ENCODE measurements at regions not wholly inside any gene's neighbourhood (a gene's known extent, or its start where the extent isn't known, plus 50 kb on each side); places are given as distances from the start of the nearest gene placed in this dataset.

DNA sequence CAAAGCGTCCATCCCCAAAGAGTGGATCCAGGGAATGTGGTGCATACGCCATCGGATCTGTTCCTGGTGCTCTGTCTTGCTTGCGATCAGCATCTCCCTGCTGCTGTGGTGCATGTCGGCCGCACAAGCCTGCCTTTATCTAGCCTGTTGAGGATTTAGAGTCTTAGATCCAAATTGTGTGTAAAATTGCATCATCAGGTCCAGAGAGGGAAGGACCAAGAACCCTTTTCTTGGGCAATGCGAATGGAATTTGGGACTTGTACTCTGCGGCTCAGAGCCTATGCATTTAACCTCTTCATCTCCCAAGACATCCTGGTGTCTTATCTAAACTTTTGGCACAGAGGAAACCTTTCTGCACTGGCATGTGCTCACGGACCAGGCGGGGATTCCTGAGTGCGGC lies 1238.7 kb downstream of the TBC1D22A start:
- TF ChIP-seq, protein P1, sequence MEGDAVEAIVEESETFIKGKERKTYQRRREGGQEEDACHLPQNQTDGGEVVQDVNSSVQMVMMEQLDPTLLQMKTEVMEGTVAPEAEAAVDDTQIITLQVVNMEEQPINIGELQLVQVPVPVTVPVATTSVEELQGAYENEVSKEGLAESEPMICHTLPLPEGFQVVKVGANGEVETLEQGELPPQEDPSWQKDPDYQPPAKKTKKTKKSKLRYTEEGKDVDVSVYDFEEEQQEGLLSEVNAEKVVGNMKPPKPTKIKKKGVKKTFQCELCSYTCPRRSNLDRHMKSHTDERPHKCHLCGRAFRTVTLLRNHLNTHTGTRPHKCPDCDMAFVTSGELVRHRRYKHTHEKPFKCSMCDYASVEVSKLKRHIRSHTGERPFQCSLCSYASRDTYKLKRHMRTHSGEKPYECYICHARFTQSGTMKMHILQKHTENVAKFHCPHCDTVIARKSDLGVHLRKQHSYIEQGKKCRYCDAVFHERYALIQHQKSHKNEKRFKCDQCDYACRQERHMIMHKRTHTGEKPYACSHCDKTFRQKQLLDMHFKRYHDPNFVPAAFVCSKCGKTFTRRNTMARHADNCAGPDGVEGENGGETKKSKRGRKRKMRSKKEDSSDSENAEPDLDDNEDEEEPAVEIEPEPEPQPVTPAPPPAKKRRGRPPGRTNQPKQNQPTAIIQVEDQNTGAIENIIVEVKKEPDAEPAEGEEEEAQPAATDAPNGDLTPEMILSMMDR (IDR thresholded peaks at IDR 0.05; ENCODE audit: low read depth, low read length, poor library complexity, severe bottlenecking), result no peak
- TF ChIP-seq EZH2phosphoT487 (IDR thresholded peaks at IDR 0.05; ENCODE audit: borderline replicate concordance, low read length), result no peak
